AG10803 (cell line): ENCODE measurements at regions not wholly inside any gene's neighbourhood (a gene's known extent, or its start where the extent isn't known, plus 50 kb on each side); places are given as distances from the start of the nearest gene placed in this dataset.

ENCODE experiments used
- DNase-seq: peaks from one replicate; pipeline ENCODE4 v3.0.0; 2010; ENCODE audit warnings: low read depth
- H3K4me3 ChIP-seq: 2 replicates; pipeline ENCODE4 v1.5.1; 2011; ENCODE audit warnings: mild to moderate bottlenecking, low read length, control low read depth
- TF ChIP-seq, protein P1 (sequence below): conservative IDR thresholded peaks from 2 replicates; pipeline ENCODE4 v1.5.1; 2011; ENCODE audit warnings: mild to moderate bottlenecking, low read length, control low read depth, inconsistent platforms

DNA sequence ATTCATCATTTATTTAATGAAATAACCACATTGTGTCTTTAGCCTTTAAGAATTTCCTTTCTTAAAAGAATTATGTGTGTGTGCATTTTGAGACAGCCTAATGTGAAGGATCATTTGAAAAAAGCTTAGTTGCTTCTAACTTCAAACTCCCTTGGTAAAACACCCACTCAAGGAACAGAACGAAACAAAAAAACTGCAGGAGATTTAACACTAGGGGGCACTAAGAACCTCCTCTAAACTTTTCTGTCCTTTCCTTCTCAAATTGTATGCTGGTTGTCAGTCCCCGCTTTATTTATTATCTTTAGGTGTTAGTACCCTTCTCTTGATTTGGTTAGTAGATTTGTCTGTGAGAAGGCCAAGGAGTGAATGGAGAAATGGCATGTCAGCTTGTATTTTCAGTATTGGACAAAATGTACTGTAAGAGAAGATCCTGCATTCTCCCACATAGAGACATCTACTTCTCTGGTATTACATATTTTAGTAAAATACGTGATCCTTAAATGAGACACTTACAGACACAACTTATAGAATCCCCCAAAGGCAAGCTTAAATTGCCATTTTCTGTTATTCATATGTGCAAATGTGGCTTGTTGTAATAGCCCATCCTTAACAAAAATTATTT lies 229.7 kb downstream of the MRPS30 start:
- no peak overlapping the region for H3K4me3 ChIP-seq
- TF ChIP-seq, protein P1, sequence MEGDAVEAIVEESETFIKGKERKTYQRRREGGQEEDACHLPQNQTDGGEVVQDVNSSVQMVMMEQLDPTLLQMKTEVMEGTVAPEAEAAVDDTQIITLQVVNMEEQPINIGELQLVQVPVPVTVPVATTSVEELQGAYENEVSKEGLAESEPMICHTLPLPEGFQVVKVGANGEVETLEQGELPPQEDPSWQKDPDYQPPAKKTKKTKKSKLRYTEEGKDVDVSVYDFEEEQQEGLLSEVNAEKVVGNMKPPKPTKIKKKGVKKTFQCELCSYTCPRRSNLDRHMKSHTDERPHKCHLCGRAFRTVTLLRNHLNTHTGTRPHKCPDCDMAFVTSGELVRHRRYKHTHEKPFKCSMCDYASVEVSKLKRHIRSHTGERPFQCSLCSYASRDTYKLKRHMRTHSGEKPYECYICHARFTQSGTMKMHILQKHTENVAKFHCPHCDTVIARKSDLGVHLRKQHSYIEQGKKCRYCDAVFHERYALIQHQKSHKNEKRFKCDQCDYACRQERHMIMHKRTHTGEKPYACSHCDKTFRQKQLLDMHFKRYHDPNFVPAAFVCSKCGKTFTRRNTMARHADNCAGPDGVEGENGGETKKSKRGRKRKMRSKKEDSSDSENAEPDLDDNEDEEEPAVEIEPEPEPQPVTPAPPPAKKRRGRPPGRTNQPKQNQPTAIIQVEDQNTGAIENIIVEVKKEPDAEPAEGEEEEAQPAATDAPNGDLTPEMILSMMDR = peak; percentile 67
- peak; percentile 29 for DNase-seq

DNA sequence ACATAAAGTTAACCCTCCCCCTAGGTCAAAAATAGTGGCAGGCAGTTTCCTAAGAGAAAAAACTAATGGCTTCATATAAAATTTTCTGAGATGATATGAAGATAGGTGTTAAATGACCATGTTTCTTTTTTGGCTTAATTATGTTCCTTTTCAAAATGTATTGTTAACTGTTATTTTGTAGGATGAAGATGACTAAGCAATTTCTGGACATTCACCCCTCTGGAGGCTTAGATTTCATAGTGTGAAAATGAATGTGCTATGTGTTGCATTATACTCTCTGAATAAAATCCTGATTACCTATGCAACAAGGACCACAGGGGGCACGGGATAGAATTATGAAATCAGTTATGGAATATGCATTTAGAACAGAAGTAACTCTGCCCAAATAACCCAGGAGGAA lies 233.5 kb downstream of the MRPS30 start:
- TF ChIP-seq, protein P1 = no peak
- no peak for DNase-seq
- H3K4me3 ChIP-seq = no peak overlapping the region

- no peak for DNase-seq
- TF ChIP-seq, protein P1 = no peak
- no peak overlapping the region for H3K4me3 ChIP-seq
Observed at GRCh38 chr5:45057564-45057963, 248.8 kb downstream of the MRPS30 start.

DNA sequence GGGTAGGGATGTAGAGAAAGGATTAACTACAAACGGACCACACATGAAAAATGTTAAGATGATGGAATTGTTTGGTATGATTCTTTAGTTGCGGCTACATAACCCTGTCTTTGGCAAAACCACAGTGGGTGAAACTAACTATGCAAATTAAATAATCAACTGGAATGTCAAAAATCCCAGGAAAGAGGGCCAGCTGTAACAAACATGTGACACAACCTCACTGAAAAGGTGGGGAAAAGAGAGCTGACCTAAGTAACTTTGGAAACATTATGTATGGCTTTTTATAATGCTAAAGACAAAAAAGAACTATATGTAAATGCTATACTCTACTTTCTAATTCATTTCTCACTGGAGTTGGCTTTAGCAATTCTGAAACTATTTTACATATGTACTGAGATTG lies 252.0 kb downstream of the MRPS30 start:
- DNase-seq = no peak
- H3K4me3 ChIP-seq = no peak overlapping the region
- TF ChIP-seq, protein P1 = no peak

DNA sequence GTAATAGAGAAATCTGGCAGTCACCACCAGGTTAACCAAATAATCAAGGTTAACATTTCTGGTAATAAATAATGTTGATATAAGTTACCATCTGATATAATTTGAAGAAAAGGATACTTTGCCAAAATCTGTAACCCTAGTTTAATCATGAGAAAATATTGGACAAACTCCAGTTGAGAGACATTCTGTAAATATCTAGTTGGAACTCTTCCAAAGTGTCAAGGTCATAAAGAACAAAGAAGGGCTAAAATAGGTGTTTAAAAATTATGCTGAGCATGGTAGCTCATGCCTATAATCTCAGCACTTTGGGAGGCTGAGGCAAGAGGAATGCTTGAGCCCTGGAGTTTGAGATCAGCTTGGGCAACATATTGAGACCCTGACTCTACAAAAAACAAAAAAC lies 253.3 kb downstream of the MRPS30 start:
- no peak for DNase-seq
- TF ChIP-seq, protein P1 = no peak
- H3K4me3 ChIP-seq = no peak overlapping the region

- TF ChIP-seq, protein P1 = no peak
- H3K4me3 ChIP-seq = no peak overlapping the region
Observed at GRCh38 chr5:45081082-45081481, 272.3 kb downstream of the MRPS30 start.

GRCh38 chr5:45089870-45090269 lies 281.1 kb downstream of the MRPS30 start:
- no peak overlapping the region for H3K4me3 ChIP-seq
- no peak for DNase-seq
- TF ChIP-seq, protein P1 = no peak

More at GRCh38 chr5:45081082-45081481, 272.3 kb downstream of the MRPS30 start:
- no peak for DNase-seq
